ENCODE measurements at regions not wholly inside any gene's neighbourhood (a gene's known extent, or its start where the extent isn't known, plus 50 kb on each side); places are given as distances from the start of the nearest gene placed in this dataset.

DNA sequence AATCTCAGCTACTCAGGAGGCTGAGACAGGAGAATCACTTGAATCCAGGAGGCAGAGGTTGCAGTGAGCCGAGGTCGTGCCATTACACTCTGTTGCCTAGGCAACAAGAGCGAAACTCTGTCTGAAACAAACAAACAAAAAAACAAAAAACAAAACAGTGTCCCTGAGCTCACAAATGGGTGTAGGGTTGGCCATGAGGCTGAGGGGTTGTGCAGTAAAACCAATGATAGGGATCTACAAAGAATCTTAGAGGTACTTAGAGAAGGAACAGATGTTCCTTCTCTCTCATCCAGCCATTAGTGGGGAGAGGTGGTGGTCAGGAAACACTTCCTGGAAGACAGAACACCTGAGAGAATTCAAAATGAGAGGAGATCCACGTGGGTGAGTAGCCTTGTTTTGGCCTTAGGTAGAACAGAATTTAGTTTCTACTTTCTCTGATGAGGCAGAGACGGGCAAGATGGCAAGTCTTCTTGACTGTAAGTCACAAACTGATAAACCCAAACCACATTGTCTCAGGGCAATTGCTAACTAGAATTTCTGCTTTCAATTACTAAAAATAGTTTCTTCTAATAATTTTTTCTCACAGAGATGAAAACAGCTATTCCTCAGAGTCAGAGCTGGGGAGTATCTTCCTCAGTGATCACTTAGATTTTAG lies 61.5 kb upstream of the PPM1B start:
- no peak for TF ChIP-seq CTCF (IDR thresholded peaks at IDR 0.05)
- TF ChIP-seq ESRRA (IDR thresholded peaks at IDR 0.05; ENCODE audit: borderline replicate concordance, low read length) = no peak
- no peak for TF ChIP-seq RFX5 (IDR thresholded peaks at IDR 0.05)
- no peak for TF ChIP-seq KDM1A (IDR thresholded peaks at IDR 0.05; ENCODE audit: low read depth)
